Stimulated activated CD4-positive, alpha-beta T cell treated with anti-CD3 and anti-CD28 coated beads, Interleukin-1b, Interleukin-23, amount 100 ng/mL, for 48 hours (primary cell): ENCODE measurements at regions not wholly inside any gene's neighbourhood (a gene's known extent, or its start where the extent isn't known, plus 50 kb on each side); places are given as distances from the start of the nearest gene placed in this dataset.
A peak's percentile ranks its signal among the peaks of the same experiment; 100 is the strongest.

Source experiments
- DNase-seq: peaks from one replicate; pipeline ENCODE4 v3.0.0-alpha.2; 2020

- DNase-seq, result no peak
Measured at GRCh38 chr22:19574247-19574646, 50.0 kb upstream of the CLDN5 start.

DNA sequence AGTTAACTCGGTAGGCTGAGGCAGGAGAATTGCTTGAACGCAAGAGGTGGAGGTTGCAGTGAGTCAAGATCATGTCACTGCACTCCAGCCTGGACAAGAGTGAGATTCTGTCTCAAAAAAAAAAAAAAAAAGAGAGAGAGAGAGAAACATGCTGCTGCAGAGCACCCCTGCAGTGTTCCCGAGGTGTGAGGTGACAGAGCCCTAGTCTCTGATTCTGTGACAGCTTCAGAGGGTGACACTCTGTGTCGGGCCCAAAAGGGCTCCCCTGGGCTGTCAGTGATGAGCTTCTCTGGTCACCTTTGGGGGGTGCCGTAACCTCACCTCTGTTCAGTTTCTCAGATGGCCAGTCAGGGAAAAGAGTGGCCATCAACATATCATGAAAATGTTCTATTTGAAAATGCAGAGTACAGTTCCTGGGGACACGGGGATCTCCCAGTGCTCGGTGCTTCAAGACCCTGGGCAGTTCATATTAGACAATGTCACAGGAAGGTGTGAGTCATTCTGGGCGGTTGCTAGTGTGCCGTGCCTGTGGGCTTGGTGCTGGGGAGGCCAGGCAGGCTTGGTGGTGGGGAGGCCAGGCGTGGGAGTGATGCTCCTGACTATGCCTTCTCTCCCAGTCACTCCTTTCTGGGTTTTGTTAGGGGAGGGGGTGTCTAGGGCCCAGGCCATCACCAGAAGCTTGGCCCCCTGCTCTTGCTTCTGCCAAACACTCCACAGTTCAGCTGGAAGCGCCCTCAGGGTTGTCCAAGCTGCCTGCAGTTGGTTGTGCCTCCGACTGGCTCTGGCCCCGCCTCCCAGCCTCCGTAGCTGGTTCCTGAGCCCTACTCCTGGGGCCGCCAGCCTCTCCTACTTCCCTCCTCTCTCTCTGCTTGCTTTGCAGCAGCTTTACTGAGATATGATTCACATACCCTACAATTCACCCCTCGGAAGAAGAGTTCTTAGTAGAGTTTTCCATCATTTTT lies 52.5 kb upstream of the CLDN5 start:
- DNase-seq, result peak; percentile 81

GRCh38 chr22:19577422-19577966 lies 53.3 kb upstream of the CLDN5 start:
- no peak for DNase-seq

DNA sequence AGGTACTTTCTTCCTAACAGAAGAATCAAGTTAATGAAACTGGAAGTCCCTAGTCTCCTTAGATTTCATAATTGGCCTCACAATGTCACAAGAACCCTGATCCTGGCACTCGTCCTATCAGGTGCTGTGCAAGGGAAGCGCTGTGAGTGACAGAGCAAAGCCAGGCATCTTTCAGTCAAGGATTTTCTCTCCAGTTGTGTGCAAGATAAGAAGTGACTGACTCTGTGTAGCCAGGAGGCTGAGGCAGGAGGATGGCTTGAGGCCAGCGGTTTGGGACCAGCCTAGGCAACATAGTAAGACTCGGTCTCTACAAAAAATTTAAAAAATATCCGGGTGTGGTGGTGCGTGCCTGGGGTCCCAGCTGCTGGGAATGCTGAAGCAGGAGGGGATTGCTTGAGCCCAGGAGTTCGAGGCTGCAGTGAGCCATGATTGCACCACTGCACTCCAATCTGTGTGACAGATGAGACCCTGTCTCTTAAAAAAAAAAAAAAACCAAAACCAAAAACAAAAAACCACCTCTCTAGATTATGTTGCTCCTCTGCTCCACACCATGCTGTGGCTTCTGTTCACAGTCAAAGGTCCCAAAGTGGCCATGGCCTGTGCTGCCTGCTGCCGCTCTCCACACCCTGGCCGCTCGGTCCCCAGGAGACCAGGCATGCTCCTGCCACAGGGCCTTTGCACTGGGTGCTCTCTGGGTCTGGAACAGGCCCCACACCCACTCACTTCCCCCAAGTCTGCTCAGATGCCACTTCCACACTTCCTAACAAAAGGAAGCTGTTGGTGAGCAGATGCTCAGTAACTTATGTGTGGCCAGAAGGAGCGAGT lies 54.2 kb upstream of the CLDN5 start:
- DNase-seq, result no peak

GRCh38 chr22:19579115-19579811 lies 55.1 kb upstream of the CLDN5 start:
- DNase-seq, result no peak

DNA sequence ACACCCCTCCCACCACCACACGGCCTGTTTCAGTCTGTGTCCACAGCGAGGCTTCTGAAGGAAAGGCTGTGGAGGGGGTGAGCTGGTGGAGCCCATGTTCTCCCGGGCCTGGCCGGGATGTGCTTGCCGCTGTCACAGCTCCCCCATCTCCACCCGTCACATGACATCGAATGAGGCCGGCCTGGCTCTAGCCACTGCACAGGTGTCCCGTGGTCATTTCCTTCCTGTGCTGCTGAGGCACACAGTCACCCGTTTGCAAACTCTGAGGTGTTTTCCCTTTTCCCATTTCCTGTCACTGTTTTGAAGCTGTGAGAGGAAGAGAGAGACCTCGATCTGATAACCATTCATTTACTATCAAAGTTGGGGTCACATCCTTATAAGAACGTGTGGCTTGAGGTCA lies 55.7 kb upstream of the CLDN5 start:
- DNase-seq, result peak; percentile 41

DNA sequence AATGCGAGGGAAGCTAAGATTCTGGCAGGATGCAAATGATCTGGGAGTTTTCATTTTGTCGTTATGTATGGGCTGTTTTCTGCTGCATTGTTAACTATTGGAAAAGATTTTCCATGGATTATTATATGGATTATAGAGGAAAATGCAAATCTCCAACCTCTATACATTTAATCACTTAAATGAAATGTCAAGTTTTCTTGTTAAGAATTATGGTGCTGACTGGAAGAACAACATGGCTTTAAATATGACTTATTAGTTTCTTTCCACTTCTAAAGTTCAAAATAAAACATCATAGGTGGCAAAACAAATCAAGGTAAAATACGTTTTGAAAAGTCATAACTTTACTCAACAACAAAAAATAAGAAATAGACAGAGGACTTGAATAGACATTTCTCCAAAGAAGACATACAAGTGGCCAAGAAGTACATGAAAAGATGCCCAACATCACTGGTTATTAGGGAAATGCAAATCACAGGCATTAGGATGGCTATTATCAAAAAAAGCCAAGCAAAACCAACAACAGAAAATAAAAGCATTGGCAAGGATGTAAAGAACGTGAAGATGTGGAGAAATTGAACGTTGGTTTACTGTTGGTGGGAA lies 56.2 kb upstream of the CLDN5 start:
- no peak for DNase-seq

GRCh38 chr22:19582033-19582693 lies 58.0 kb upstream of the CLDN5 start:
- no peak for DNase-seq

DNA sequence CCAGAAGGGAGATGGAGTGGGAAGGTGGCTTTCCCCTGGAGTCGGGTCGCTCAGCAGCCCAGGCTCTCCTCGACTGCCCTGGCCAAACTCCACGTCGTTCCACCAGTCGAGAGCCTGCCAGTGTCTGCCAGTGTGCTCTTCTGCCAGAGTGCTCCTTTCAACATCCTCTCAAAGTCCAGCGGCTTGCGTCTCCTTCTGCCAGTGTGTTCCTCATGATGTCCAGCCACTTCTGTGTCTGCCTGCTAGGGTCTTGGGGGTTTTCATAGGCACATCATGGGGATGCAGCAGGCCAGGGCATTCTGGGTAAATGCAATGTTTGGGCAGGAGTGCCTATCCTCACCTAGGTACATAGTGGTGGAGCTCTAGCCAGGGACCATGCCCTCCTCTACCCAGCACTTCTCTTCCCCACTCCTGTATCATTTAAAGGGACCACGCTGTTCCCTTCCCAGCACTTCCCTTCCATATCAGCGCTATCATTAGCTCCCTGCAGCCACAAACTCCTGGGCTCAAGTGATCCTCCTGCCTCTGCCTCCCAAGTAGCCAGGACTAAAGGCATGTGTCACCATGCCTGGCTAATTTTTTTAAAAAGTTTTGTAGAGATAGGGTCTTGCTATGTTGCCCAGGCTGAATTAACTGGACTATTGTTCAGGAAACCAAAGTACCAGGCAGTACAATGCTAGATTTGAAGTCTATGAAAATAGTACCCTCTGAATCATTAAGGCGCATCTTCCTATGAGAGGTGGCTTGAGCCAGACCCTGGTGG lies 62.9 kb upstream of the CLDN5 start:
- DNase-seq, result no peak

DNA sequence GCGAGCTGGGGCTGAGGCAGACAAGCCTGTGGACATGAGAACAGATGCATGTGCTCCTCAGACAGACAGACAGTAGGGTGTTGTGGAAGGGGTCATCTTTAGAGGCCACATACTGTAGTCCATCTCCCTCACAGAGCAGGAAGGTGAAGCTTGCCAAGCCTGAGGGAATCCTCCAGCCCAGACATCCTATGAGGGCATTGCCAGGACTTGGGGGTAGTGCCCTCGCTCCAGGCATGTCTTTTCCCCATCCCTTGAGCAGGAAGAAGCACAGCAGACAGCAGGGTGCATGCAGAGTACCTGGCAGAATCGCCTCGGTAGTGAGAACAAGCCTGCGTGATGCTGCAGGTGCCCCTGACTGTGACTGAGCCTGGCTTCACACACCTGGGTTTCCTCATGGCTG lies 66.5 kb upstream of the CLDN5 start:
- DNase-seq, result no peak

DNA sequence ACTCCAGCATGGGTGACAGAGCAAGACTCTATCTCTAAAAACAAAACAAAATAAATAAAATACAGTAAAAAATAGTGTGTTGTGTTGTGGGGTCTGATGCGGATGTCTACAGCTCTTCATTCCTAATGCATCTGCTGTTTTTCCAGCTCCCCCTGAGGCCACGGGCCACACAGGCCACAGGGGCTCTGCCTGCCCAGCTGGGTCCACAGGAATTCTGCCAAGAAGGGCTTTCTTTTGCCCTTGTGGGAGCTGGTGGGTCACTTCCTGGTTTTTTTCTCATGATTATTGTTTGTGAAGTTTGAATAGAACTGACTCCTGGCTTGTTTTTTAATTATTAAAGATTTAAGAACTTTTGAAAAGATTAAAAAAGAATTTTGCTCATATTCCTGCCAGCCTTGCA lies 67.4 kb upstream of the CLDN5 start:
- no peak for DNase-seq

GRCh38 chr22:19592464-19592863 lies 68.3 kb upstream of the CLDN5 start:
- no peak for DNase-seq

DNA sequence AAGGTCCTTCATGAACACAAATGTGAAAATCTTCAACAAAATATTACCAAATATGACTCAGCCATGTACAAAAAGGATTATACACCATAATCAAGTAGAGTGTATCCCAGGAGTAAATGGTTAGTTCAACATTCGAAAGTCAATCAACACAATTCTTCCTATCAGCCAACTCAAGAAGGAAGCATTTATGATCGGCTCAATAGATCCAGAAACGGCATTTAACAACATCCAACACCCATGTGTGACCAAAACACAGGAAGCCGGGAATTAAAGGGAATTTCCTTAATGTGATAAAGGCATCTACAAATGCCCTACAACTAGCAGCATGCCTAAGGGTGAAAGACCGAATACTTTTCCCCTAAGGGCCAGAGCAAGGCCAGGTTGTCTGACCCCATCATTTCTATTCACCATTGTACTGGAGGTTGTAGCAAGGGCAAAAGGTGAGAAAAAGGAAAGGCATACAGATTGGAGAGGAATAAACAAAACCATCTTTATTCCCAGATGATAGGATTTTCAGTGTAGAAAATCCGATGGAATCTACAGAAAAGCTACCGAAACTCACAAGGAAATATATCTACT lies 69.9 kb upstream of the CLDN5 start:
- DNase-seq, result no peak

GRCh38 chr22:19595532-19595931 lies 71.3 kb upstream of the CLDN5 start:
- no peak for DNase-seq

- no peak for DNase-seq
Measured at GRCh38 chr22:19596680-19597398, 72.6 kb upstream of the CLDN5 start.

GRCh38 chr22:19597399-19597735 lies 73.2 kb upstream of the CLDN5 start:
- no peak for DNase-seq

DNA sequence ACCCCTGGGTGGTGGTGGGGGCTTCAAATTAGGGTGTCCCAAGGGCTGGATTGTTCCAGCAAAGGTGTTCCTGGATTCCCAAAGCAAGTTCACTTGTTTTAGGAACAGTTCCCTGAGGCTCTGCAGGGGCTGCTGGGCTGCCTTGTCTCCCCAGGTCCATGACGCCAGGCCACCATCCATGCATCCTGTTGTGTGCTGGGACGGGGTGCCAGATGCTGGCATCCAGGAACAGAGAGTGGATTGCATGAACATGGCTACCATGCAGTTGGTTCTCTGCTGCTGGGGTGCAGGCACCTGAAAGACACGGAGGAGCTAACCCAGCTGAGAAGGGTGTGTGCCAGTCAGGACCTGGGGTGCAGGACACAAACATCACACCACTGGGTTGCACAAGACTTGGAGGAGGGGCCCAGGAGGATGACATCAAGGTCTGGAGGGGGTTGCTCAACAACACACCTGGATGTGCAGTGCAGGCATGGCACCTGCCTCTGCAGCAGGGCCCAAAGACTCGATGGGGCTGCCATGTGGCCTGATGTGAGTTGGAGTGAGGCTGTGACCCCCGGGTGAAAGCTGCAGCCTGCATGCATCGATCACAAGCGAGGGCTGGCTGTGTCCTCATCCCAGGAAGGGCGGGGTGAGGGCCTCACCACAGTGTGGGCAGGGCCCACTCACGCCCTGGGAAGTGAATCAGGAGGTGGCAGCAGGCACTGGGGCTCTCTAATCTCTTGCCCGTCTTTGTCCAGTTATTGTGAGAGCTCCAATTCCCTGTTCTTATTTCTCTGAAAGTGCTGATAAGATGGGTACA lies 74.0 kb upstream of the CLDN5 start:
- no peak for DNase-seq

DNA sequence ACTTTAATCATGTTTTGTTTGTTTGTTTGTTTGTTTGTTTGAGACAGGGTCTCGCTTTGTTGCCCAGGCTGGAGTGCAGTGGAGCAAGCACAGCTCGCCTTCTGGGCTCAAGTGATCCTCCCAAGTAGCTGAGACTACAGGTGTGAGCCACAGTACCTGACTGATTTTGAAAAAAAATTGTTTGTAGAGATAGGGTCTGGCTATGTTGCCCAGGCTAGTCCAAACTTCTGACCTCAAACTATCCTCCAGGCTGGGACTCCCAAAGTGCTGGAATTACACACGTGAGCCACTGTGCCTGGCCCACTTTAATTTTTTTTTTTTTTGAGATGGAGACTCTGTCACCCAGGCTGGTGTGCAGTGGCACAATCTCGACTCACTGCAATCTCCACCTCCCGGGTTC lies 74.8 kb upstream of the CLDN5 start:
- DNase-seq, result no peak

DNA sequence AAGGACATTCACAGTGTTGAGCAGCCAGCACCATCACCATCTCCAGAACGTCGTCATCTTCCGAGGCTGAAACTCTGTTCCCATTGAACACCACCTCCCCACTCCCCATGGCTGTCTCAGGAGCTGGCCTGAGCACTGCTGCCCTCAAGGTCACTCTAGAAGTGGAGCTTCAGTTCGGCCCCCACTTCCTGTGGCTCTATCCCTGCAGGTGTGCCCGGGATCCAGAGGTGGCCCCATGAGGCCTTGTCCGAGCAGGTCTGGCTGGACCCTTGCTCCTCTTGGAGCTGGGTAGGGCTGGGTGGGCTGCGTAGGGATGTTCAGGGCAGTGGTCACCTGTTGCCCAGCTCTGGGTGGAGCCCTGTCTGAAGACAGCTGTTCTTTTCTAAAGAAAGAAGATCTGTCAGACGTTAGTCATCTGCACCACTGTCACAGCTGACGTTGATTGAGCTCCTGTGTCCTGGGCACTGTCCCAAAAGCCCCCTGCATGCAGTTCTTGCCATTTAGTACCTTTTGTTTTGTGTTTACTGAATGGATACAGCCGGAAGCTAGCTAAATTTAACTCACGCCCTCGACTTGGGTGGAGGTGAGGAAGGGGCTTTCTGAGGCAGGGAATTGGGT lies 75.5 kb upstream of the CLDN5 start:
- no peak for DNase-seq
